GM12872 (cell line): ENCODE measurements at regions not wholly inside any gene's neighbourhood (a gene's known extent, or its start where the extent isn't known, plus 50 kb on each side); places are given as distances from the start of the nearest gene placed in this dataset.

Experiments used
- TF ChIP-seq, protein P1 (sequence below): IDR thresholded peaks from 3 replicates; pipeline ENCODE4 v1.5.1; 2011; ENCODE audit warnings: low read depth, mild to moderate bottlenecking, low read length, moderate library complexity; ENCODE audit not compliant: insufficient read depth

DNA sequence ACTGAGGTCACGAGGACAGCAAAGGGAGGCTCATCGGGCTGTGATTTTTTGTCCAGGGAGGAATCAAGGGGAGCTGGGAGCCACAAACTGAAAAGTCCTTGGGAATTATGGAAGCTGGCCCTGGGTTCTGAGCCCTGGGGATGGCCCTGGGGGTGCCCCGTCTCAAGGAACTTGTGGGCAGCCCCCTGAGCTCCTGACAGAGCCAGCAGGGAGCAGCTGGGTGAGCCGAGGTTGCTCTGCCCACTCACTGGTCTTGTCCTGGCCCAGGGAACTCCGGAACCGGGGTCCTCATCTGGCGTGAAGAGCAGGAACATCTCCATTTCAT is 61.3 kb upstream of the HDAC4 start:
- TF ChIP-seq, protein P1, sequence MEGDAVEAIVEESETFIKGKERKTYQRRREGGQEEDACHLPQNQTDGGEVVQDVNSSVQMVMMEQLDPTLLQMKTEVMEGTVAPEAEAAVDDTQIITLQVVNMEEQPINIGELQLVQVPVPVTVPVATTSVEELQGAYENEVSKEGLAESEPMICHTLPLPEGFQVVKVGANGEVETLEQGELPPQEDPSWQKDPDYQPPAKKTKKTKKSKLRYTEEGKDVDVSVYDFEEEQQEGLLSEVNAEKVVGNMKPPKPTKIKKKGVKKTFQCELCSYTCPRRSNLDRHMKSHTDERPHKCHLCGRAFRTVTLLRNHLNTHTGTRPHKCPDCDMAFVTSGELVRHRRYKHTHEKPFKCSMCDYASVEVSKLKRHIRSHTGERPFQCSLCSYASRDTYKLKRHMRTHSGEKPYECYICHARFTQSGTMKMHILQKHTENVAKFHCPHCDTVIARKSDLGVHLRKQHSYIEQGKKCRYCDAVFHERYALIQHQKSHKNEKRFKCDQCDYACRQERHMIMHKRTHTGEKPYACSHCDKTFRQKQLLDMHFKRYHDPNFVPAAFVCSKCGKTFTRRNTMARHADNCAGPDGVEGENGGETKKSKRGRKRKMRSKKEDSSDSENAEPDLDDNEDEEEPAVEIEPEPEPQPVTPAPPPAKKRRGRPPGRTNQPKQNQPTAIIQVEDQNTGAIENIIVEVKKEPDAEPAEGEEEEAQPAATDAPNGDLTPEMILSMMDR, result no peak

DNA sequence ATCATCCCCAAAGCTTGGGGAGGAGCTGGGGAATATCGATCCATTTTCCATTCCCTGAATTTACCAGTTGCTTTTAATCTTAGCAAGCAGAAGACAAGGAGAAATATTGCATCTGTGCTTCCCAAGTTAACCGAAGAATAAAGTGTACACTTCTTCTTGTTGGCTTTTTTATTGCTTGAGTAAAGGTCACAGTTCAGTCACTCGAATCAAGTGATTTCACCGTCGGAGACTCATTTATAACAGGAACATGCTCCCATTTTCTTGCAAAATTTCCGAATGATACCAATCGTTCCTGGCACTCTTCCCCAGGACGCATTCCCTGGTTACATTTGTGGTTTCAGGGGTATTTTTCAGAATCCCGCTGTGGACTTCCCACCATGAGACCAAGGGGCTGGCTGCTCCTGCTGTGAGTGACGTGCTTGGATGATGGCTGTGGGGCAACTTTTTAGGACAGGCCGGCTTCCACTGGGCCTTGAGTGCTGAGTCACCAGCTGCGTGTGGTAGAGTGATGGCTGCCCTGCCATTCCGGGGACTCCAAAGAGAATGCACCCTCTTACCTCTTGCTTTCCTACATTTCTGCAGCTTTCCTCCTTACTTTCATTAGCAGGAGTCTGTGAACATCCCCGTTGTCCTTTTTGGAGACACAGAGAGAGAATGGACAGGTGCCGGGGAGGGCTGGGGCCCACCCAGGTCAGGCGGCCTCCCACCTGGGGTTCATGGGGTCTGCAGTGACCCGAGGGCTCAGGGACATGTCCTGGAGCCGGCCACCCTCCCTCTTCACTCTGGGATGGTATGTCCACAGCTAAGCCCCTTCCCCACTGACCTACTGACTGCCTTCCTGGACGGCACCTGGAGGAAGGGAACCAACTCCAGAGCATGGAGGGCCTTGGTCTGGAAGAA is 60.7 kb upstream of the HDAC4 start:
- TF ChIP-seq, protein P1, result no peak

DNA sequence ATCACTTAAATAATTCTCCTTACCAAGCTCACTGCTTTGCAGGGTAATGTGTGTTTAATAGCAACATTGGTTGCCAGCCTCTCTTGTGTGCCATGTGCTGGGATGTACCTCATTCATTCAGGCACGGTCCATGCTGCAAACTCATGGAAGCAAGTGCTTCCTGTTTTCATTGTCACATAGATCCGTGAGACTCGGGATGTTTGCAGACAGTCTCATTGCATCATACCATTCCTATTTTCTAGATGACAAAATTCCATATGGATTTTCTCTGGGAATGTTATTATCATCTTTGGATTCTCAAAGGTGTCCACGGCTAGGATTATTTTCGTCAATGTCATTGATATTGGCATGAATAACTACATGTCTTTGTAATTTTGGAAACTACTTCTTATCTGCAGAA is 60.0 kb upstream of the HDAC4 start:
- TF ChIP-seq, protein P1, result no peak

DNA sequence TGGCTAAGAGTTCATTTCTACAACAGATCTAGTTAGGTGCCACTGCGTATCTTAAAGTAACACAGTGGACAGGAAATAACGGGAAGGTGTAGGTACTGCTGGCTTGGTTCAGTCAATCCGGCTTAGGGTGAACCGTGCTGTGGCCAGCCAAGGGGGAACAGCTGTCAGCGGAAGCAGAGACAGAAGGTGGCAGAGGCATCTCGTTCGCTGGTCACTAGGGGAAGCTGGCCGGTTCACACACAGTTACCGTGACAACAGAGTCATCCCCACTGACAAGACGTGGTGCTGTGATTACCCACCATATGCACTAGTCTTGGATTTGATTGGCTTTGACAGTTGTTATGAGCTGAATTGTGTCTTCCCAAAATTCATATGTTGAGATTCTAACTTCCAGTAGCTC is 58.8 kb upstream of the HDAC4 start:
- TF ChIP-seq, protein P1, result no peak

DNA sequence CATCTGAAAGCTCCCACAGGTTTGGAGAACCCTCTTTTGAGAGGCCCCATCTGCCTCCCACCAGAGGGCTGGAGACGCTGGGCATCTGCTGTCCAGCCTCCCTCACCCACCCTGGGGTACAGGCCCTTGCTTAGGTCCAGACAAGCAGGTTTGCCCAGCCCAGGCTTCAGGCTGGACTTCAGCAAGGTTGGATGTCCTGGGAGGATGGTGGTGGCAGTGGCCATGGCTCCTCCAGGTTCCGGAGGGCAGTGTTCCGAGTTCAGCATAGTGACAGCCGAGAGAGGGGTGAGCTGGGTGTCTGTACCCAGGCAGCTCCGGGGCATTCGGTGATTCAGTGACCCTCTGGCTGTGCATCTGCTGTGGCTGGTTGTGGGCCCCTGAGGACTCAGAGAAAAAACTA is 58.2 kb upstream of the HDAC4 start:
- TF ChIP-seq, protein P1, result no peak

DNA sequence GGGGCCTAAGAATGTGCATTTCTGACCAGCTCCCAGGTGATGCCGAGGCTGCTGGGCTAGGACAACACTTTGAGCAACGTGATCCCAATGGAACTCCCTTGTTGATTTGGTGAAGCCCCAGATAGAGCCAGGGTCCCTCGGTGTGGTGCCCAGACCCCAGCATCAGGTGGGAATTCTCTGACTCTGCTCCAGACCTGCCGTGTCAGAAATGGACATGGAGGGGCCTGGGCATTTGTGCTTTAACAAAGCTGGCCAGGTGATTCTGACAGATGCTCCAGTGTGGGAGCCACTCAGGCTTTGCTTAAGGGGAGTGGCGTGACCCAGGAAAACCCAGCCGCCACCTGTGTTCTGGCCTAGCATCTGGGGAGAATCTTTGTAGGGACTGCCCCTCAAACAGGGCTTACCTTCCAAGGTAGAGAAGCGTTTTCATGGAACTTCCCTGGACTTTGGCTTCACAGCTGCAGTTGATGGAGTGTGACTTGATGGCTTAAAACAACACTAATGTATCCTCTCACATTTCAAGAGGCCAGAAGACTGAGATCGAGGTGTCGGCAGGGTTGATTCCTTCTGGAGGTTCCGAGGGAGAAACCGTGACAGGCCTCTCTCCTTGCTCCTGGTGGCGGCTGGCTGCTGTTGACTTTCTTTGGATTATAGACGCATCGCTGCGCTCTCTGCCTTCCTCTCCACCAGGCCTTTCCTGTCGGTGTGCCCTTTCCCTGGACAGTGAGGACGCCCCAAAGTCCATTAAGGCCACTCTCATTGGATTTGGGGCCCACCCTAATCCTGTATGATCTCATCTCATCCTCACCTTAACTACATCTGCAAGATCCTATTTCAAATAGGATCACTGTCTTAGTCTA is 57.0 kb upstream of the HDAC4 start:
- TF ChIP-seq, protein P1, result no peak

DNA sequence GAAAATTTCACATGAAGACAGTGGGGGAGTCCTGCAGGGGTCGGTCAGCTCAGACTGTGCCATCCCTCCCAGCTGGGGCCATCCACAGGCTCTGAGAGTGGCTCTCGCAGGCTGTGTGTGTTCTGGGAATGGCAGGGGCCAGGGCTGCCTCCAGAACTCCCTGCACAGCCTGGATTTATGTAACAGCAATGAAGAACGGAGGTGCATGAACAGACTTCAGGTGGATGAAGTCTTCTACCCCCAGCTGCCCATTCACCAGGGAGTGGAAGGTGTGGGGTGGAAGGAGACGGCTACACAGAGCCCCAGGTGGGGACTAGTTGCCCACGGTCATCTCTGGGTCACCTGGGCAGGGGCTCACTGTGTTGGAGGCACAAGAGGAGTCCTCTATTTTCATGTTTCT is 56.1 kb upstream of the HDAC4 start:
- TF ChIP-seq, protein P1, result no peak
